Spleen (tissue), 11 donors: ENCODE measurements at regions not wholly inside any gene's neighbourhood (a gene's known extent, or its start where the extent isn't known, plus 50 kb on each side); places are given as distances from the start of the nearest gene placed in this dataset.

ENCODE experiments used
- DNase-seq: peaks from one replicate; pipeline ENCODE4 v3.0.0-alpha.2; 2020
- H3K27ac ChIP-seq, 8 donors: fragments of 200-600 bp; sonication (generic) in 7 of 8; 1 replicate in 4 of 8; 2 replicates in 4 of 8; pipeline versions ENCODE4 v1.5.0 to v1.8.0; 2016 to 2021; ENCODE audit warnings: inconsistent platforms in 4 of 8, mild to moderate bottlenecking in 4 of 8, moderate library complexity in 1 of 8
- H3K27me3 ChIP-seq, 7 donors: fragments of 200-600 bp; sonication (generic) in 6 of 7; replicated peaks in 1 of 7; 1 replicate in 4 of 7; 2 replicates in 3 of 7; pipeline versions ENCODE4 v1.5.0 to v1.8.0; 2016 to 2021; ENCODE audit warnings: inconsistent platforms in 3 of 7, mild to moderate bottlenecking in 1 of 7
- H3K36me3 ChIP-seq, 6 donors: fragments of 200-600 bp; sonication (generic) in 5 of 6; 1 replicate in 4 of 6; 2 replicates in 2 of 6; pipeline versions ENCODE4 v1.5.0 to v1.8.0; 2016 to 2021; ENCODE audit warnings: inconsistent platforms in 2 of 6
- H3K4me1 ChIP-seq, 6 donors: fragments of 200-600 bp; sonication (generic) in 5 of 6; 1 replicate in 3 of 6; 2 replicates in 3 of 6; pipeline versions ENCODE4 v1.5.0 to v1.8.0; 2016 to 2021; ENCODE audit warnings: inconsistent platforms in 3 of 6
- H3K4me3 ChIP-seq, 8 donors: fragments of 200-600 bp; sonication (generic) in 7 of 8; 1 replicate in 4 of 8; 2 replicates in 4 of 8; pipeline versions ENCODE4 v1.5.0 to v1.8.0; 2016 to 2021; ENCODE audit warnings: inconsistent platforms in 4 of 8, mild to moderate bottlenecking in 4 of 8, moderate library complexity in 2 of 8
- H3K9me3 ChIP-seq, 8 donors: fragments of 200-600 bp; sonication (generic) in 7 of 8; 1 replicate in 4 of 8; 2 replicates in 4 of 8; pipeline versions ENCODE4 v1.5.0 to v1.8.0; 2016 to 2021; ENCODE audit warnings: inconsistent platforms in 4 of 8
- POLR2A ChIP-seq, 3 donors: fragments of 450-650 bp; IDR thresholded peaks; one replicate each; pipeline ENCODE4 v1.5.1; 2017; ENCODE audit warnings: antibody characterized with exemption in 3 of 3, mild to moderate bottlenecking in 1 of 3
- POLR2AphosphoS5 ChIP-seq, 3 donors: sonication (generic); formaldehyde crosslinking; IDR thresholded peaks; one replicate each; pipeline ENCODE4 v1.5.1; 2017; ENCODE audit warnings: antibody characterized with exemption in 3 of 3
- WGBS, 5 donors: extraction: QIAGEN DNeasy Blood & Tissue Kit in 3 of 5; methylation state at CpG; one replicate each; pipeline versions ENCODE4 v1.1.5 to v1.1.7; 2013 to 2018; 5-methylcytosine and 5-hydroxymethylcytosine counted together
- intact Hi-C: fragments of 100-400 bp; cut with DNase I; formaldehyde crosslinking; loops from one replicate; pipeline ENCODE4 v1.15.0; 2023; ENCODE audit warnings: low total_unique reads
- TF ChIP-seq, protein P1 (sequence below), 11 experiments: fragments of 200-600 bp in 7 of 11; fragments of 450-650 bp in 4 of 11; sonication (generic) in 4 of 11; IDR thresholded peaks in 8 of 11; conservative IDR thresholded peaks in 3 of 11; 1 replicate in 7 of 11; 2 replicates in 4 of 11; pipeline versions ENCODE4 v1.4.0 to v1.8.0; 2016 to 2021; ENCODE audit warnings: antibody characterized with exemption in 11 of 11, inconsistent platforms in 4 of 11, mild to moderate bottlenecking in 1 of 11
- donor health status: healthy with polysubstance abuse.
- donor health status: DM: no; HTN: no; CAD: no; lungs with moderate emphysema.
- donor health status: DM: no; HTN: no; CAD: no.
- donor health status: Bipolar disorder and iron deficiency.
- donor health status: healthy.
- donor health status: DM: no; HTN: no; CAD: no.
- donor health status: DM: yes; HTN: yes; CAD: no.

DNA sequence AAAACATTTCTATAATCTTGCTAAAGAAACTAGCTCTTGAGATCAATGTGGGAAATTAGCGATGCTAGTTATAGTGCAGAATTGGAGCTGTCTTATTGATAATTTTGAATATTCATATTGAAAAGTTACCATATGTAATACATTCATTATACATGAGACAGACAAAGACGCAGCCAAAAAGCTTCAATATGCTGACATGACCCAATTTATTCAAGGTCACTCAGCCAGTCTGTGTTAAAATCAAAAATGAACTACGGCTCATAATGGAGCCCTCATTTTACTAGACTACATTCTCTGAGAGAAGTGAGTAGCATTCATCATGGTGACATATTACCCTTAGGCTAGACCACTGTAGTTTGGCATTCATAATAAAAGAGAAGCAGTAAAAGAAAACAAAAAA is 107.3 kb upstream of the GABRG2 start:
- 46 to 81% (median 73%) methylated on average over 3 of the region's 3 CpGs for WGBS, 5 donors

DNA sequence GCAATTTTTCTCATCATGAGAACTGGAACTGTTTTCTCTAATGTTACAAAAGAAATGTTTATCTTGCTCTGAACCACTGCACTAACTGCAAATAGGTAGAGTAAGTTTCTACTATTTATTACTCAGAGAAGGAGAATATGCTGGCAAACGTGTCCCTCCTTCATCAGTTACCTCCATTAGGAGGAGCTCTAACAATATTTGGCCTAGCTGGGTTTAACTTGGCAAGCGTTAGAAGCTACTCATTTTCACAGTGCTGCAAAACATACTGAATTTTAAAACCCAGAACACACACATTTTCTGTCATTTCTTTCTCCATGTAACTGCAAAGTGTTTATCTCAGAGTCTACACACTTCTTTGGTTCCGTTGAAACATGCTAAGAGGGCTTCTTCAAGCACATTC is 101.0 kb upstream of the GABRG2 start:
- WGBS, 5 donors: 13 to 20% (median 16%) methylated on average over 3 of the region's 3 CpGs
- no peak overlapping the region for H3K4me3 ChIP-seq
- intact Hi-C loops: no loop called here
- H3K36me3 ChIP-seq: no peaks in the 10 kb centered on the region
- no peaks in the 10 kb centered on the region for H3K4me1 ChIP-seq
- DNase-seq: no peak
- H3K27ac ChIP-seq: no peak overlapping the region
- H3K9me3 ChIP-seq: no peaks in the 10 kb centered on the region
- no peaks in the 10 kb centered on the region for H3K27me3 ChIP-seq
- TF ChIP-seq POLR2A (IDR thresholded peaks at IDR 0.05): no peak
- TF ChIP-seq, protein P1, sequence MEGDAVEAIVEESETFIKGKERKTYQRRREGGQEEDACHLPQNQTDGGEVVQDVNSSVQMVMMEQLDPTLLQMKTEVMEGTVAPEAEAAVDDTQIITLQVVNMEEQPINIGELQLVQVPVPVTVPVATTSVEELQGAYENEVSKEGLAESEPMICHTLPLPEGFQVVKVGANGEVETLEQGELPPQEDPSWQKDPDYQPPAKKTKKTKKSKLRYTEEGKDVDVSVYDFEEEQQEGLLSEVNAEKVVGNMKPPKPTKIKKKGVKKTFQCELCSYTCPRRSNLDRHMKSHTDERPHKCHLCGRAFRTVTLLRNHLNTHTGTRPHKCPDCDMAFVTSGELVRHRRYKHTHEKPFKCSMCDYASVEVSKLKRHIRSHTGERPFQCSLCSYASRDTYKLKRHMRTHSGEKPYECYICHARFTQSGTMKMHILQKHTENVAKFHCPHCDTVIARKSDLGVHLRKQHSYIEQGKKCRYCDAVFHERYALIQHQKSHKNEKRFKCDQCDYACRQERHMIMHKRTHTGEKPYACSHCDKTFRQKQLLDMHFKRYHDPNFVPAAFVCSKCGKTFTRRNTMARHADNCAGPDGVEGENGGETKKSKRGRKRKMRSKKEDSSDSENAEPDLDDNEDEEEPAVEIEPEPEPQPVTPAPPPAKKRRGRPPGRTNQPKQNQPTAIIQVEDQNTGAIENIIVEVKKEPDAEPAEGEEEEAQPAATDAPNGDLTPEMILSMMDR (IDR thresholded peaks at IDR 0.05 in 8 of 11, conservative IDR thresholded peaks at IDR 0.05 in 3 of 11): peak in 1 of 11 experiments; percentile 8

More for the DNA sequence above, 107.3 kb upstream of the GABRG2 start:
- Histone ChIP-seq H3K36me3 (no peaks in the 10 kb centered on the region), H3K27ac (no peak overlapping the region), H3K4me3 (no peak overlapping the region), H3K9me3 (no peaks in the 10 kb centered on the region), H3K4me1 (no peaks in the 10 kb centered on the region), H3K27me3 (no peaks in the 10 kb centered on the region)
- intact Hi-C loops: no loop called here
- DNase-seq: no peak
- TF ChIP-seq POLR2A (IDR thresholded peaks at IDR 0.05): no peak
- TF ChIP-seq, protein P1 (IDR thresholded peaks at IDR 0.05 in 8 of 11, conservative IDR thresholded peaks at IDR 0.05 in 3 of 11): no peak
- TF ChIP-seq POLR2AphosphoS5 (IDR thresholded peaks at IDR 0.05): no peak

DNA sequence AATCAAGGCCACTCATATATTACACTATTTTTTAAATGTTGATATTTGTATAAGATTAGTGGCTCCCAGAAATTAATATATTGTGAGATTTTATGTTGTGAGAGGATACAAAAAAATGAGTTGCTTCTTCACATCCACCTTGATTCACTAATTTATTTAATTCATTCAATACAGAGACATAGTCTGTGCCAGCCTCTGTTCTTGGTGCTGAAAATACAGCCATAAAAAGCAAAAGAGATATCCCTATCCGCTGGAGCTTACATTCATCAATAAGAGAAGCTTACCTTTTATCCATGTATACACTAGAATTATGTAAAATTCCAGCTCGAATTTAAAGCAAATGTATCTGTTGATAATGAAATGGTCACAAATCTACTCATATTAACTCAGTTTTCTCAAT is 92.2 kb upstream of the GABRG2 start:
- Histone ChIP-seq H3K4me1 (no peaks in the 10 kb centered on the region), H3K36me3 (no peaks in the 10 kb centered on the region), H3K9me3 (no peaks in the 10 kb centered on the region), H3K27ac (no peak overlapping the region), H3K27me3 (no peaks in the 10 kb centered on the region), H3K4me3 (no peak overlapping the region)
- intact Hi-C loops: no loop called here
- TF ChIP-seq POLR2A (IDR thresholded peaks at IDR 0.05) (no peak), POLR2AphosphoS5 (IDR thresholded peaks at IDR 0.05) (no peak)
- TF ChIP-seq, protein P1 (IDR thresholded peaks at IDR 0.05 in 8 of 11, conservative IDR thresholded peaks at IDR 0.05 in 3 of 11): no peak
- DNase-seq: no peak
- WGBS, 5 donors: 36 to 53% (median 51%) methylated on average over 2 of the region's 2 CpGs

DNA sequence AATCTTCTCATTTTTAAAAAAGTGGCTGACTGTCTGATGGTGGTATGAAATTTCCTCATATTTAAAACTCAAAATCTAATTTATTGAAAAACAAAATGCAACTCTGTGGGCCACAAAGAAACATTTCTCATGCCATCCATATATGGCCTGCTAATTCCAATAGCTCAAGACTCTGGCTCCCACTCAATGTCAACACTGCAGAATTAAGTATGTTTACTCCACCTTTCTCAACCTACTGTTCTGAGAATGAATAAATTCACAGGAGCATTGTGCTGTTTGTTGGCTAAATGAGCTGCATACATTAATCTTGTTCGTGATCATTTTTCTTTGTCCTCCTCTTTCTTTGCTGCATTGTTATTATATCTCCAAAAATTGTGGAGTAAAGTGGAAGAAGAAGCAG is 79.5 kb upstream of the GABRG2 start:
- peaks cover 0 to 26% (median 14%) of the 10 kb centered on the region in 8 donors for H3K9me3 ChIP-seq
- 76 to 92% (median 82%) methylated on average over 1 of the region's 1 CpG for WGBS, 5 donors
- no peak for TF ChIP-seq POLR2A (IDR thresholded peaks at IDR 0.05)
- TF ChIP-seq, protein P1 (IDR thresholded peaks at IDR 0.05 in 8 of 11, conservative IDR thresholded peaks at IDR 0.05 in 3 of 11): no peak
- no peak for TF ChIP-seq POLR2AphosphoS5 (IDR thresholded peaks at IDR 0.05)

More for the DNA sequence above, 79.5 kb upstream of the GABRG2 start:
- DNase-seq: no peak
- H3K4me3 ChIP-seq: no peak overlapping the region
- H3K36me3 ChIP-seq: no peaks in the 10 kb centered on the region
- no peak overlapping the region for H3K27ac ChIP-seq
- no peaks in the 10 kb centered on the region for H3K27me3 ChIP-seq
- H3K4me1 ChIP-seq: no peaks in the 10 kb centered on the region
- intact Hi-C loops: no loop called here
